Muscle of arm (tissue), 1 donor: ENCODE measurements at regions not wholly inside any gene's neighbourhood (a gene's known extent, or its start where the extent isn't known, plus 50 kb on each side); places are given as distances from the start of the nearest gene placed in this dataset.
A peak's percentile ranks its signal among the peaks of the same experiment; 100 is the strongest.

ENCODE experiments used
- DNase-seq: peaks from one replicate; pipeline ENCODE4 v3.0.0-alpha.2; 2013

DNA sequence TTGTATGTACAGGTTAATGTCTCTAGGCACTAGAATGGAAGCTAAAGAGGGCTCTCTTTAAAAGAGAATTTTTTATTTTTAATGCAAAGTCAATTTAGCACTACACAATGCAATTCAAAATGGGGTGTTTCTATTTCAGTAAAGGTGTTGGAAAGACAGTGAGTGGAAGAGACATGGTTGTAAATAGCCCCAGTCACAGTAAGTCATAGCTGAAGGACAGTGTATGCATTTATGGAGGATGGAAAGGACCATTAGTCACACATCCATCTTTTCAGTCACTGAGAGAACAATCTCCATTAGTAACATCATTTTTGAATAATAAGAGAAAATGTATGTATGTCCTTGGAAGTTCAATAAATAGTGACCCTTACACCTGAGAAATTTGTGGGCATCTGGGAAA lies 148.0 kb downstream of the PDHA2 start:
- DNase-seq, result no peak

DNA sequence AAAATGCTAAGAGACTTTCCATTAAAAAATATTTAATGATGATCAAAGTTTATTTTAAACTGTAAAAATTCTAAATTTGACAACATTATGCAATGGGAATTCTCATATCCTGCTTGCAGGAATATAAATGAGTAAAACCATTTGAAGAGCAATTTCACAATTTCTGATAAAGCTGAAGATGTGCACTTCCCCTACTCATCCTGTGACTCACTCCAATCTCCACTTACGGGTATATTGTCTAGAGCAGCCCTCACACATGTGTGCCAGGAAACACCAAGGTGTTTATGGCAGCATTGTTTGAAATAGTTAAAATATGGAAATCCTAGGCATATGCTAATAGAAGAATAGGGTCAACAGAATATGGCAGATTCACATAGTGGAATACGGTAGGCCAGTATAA lies 158.4 kb downstream of the PDHA2 start:
- no peak for DNase-seq

DNA sequence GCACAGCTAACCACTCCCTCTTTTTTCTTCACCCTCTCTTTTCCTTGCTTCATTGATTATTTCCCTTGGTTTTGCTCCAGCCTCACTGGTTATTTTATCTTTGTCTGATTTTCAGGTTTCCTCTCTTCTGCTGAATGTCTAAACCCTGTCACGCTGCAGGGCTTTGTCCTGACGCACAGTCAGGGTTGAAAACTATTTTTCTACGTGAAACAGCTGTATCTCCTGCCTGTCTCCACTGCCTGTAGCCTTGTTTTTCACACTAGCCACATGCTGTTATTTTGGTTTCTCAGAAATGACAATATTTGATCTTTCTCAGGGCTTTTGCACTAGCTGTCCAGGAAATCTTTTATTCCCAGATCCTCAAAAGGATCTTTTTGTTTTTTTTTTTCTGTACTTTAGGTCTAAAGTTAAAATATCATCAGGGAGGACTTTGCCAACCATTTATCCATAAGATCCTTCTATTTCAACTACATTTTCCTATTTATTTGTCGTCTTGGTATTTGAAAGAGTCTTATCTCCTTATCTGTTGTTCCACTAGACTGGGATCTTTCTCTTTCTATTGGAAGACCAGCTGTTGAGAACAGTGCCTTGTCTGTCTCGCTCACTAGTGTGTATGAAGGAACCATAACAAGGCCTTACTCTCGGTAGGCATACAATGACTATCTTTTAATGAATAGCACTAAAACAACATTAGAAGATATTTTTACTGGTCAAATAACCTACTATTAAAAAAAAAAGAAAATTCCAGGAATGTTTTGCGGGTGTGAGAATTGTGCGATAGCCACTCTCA lies 164.3 kb downstream of the PDHA2 start:
- DNase-seq, result no peak

DNA sequence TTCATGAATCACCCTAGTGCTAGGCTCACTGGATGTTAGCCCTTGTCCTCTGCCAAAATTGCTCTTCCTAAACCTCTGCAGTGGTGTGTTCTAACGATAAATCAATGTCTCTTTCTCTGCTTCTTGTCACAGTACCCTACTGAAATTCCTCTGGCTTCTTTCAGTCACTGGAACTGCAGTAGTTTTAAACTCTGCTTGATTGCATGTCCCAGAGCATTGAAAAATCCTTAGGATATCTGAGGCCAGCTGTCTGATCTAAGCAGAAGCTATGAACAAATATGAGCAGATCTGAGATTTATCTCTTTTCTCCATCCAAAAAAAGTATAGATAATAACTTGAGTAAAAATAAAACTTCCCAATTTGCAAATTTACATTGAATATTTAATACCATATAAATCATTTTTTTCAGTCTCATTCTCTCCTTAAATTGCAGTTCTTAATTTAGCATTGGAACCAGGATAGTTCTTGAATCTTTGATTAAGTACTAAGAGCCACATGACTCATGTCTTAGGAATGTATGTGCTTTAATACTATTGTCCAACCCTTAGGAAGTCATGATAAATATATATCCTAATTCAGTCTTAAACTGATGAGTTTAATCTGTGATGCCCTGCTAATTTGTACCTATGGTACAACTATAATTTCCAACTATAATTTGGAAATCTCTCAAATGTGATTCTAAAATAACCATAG lies 169.7 kb downstream of the PDHA2 start:
- DNase-seq, result no peak

DNA sequence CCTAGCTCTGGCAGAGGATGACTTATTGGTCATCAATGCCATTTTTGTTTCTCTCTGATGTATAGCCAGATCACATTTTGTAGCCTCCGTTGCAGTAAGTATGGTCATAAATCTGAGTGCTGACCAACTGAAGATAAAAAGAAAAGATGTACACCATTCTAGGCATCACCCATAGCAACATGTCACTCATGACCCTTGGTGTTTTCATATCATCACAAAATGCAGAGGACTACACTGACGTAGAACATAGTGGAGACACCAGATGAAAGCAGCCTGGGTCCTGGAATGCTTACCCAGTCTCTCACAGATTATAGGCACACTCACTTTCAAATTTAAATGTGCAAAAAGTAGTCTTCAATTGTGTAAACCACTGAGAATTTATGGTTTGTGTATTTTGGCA lies 172.8 kb downstream of the PDHA2 start:
- DNase-seq, result no peak

DNA sequence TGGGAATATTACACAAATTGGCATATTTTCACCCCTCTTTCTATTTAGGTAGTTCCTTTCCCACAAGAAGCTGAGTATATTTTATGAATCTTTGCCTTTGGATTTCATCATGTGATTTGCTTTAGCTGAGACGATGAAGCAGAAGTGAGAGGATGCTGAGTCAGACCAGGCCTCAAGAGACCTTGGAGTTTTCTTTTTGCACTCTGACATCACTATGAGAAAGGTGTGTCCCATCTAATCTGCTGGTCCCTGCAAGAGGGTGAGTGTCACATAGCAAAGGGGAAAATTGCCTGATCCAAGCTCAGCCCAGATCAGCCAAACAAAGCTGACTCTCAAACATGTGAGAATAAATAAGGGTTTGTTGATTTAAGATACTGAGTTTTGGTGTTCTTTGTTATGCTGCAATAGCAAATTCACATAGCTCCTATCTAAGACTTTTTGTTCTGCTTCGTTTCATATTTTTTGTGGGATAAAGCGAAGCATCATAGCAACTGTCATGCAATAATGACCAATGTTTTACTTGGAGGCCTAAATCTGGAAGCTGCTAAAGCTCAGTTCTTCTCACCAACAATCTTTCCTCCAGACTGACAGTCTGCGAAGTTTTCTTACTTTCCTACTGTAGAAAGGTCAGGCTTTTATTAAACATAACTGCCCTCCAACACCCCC lies 176.9 kb downstream of the PDHA2 start:
- DNase-seq, result no peak

DNA sequence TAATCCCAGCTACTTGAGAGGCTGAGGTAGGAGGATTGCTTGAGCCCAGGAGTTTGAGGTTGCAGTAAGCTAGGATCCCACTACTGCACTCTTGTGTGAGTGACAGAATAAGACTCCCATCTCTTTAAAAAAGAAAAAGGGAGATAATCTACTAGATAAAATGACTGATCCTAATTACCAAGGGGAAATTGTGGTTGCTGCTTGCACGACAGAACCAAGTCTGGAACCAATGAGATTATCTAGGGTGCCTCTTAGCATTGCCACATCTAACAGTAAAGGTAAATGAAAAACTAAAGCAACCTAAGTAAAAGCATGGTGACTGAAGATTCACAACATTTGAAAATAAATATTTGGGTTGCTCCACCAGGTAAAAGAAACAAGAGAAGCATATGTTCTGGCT lies 185.1 kb downstream of the PDHA2 start:
- no peak for DNase-seq

DNA sequence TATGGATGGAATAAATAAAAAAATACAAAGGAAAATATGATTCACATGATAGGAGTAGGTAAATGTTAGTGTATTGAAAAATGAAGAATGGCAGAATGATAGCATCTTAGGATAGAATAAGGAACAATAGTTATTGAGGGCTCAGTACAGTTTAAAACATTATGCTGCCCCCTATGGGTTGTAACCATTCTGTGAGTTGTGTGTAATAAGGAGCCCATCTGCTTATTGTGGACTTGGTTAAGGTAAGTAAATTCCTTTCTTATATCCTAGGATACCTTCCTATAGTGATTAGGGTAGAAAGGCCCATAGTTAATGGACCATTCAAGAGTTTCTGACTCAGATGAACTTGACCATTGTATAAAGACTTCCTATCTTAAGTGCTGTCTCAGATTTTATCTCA lies 195.8 kb downstream of the PDHA2 start:
- DNase-seq, result no peak

DNA sequence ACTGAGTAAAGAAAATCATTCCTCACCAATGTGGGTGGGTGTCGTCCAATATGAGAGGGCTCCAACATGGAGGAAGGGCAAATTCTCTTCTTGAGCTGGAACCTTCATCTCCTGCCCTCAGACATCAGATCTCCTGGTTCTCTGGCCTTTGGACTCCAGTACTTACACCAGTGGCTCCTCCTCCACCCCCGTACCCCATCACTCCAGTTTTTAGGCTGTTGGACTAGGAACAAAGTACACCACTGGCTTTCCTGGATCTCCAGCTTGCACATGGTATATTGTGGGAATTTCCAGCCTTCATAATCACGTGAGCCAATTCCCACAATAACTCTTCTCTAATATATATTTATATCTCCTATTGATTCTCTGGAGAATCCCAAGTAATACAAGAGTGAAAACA lies 196.9 kb downstream of the PDHA2 start:
- no peak for DNase-seq

DNA sequence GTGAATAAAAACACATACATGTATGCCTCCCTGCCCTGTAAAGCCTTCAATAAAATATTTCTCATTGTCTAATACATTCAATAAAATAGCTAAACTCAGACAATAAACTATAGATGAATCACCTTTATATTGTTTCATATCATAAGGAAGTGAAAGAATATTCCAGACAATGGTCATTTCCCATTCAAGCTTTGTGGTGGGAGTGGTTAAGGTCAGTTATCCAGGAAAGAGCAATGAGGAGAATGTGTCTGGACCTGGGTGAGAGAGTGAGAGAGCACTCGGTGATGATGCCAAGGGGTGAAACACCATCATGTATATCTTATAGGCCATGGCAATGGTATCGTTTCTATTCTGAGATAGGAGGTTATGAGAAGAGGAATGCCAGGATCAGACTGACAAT lies 197.8 kb downstream of the PDHA2 start:
- DNase-seq, result no peak

DNA sequence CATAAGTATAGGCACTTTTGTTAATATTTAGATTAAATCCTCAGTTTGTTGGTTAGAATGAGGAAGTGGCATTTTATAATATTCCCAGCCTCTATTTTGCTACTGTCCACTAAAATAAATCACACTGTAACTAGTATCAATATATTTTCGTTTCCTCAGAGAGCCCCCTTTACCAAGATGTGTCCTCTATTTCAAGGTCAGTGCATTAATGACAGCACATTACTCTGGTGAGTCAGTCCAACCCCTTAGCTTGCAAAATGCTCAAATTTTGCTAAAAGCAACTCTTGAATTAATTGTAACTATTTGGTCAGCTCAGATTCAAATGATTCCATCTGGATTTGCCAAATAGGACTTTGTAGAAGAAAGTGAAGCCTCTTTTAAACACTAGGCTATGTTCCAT lies 199.3 kb downstream of the PDHA2 start:
- DNase-seq, result no peak

DNA sequence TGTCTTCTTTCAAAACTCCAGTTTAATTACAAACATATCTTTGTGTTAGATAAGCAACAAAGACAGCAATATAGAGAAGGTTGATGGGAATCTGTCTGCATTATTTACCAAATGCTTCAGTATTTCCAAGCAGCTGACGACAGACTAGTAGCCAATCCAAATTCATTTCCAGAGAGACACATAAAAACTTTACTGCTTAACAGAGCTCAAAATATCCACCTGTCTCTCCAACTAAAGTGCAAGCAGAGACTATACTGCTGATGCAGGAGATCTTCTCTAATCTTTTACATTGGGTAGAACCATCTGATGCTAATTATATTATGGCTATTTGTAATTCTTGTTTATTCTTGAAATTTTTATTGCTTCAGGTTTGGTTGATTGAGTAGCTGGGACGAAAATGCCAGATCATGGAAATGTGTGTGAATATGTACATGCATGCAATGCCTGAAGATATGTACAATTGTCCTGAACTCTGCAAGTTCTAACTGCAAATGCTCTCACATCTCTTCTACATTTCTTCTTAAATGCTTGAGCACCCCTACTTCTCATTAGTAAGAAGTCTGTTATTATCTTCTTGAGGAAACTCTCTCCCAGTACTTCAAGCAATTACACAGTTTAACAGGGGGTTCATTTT lies 200.0 kb downstream of the PDHA2 start:
- no peak for DNase-seq

DNA sequence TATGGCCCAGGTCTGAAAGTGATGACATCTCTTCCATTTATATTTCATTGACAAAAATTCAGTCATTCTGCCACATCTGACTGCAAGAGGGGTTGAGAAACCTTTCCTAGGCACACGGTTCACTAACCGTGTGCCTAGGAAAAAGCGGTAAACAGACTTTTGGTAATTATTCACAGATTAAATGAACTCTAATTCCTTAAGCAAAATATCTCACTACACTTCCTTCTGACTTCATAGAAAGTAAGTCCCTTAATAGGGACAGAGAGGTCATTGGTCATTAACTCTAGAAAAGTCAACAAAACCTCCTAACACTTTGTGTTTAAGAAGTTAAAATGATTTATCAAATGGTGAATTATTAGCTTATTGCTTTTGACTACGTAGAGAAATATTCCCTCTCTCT lies 205.1 kb downstream of the PDHA2 start:
- no peak for DNase-seq

DNA sequence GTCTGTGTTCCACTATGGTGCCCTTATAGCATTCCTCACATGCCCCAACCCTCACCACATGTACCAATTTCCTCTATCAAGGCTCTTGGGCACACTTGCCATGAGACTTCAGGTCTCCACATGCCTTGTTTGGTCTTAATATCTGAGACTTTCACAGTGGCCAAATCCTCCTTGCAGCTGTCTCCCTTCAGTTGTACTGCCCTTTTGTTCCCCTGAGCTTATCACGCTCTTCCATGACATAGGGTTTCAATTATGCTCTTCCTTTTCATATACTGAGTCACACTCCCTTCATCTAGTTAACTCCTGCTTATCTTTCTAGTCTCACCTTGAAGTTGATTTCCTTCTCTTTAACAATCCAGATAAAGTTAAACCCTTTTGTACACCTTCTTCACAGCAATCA lies 212.9 kb downstream of the PDHA2 start:
- DNase-seq, result no peak

DNA sequence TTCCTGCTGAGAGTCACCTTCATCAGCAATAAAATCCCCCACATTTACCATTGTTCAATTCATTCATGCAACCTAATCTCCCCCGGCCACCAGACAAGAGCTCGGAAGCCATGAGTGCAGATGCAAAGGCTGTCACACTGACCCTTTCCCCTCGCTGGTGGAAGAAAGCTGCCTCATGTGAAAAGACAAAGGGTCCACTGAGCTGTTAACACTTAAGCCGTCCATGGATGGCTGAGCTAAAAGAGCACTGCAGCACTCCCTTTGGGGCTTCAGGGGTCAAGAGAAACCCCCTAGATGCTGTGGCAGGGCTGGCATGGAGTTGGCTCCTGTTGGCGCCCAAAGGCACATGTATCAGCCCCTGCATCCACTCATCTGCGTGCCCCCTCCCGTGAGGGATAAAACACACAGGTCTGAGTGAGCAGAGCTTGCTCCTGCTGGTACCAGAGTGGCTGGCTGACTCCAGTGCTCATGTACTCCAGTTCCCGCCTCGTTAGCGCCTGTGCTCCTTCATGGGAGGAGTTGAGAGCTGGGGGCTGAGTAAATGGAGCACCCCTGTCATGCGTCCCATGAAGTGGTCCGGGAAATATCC lies 216.5 kb downstream of the PDHA2 start:
- no peak for DNase-seq

DNA sequence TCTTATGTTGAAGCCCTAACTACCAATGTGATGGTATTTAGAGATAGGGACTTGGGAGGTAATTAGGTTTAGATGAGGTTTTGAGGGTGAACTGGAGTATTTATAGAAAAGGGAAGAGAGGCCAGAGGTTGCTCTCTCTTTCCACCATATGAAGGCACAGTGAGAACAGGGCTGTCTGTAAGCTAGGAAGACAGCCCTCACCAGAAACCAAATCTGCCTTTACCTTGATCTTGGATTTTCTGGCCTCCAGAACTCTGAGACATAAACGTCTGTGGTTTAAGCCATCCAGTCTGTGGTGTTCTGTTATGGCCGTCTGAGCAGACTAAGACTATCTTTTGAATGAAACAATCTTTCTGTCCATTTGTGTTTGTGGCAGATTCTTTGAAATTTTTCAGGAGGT lies 223.7 kb downstream of the PDHA2 start:
- DNase-seq, result no peak

DNA sequence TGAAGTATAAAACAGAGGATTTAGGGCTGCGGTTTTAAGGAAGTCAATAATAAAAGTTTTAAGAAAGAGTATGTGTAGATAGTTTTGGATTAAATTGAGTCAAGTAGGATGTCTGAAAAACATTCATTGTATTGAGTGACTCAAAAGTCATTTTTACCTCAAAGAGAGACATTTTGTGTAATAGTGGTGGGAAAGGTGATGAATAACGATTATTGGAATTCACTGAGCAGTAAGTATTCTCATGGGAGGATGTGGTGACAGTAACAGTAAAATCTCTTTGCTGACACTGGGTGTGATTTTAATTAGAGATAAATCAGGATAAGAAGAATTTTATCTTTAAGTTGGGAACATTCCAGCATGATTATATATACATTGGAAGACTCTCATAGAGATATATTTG lies 233.6 kb downstream of the PDHA2 start:
- DNase-seq, result no peak

DNA sequence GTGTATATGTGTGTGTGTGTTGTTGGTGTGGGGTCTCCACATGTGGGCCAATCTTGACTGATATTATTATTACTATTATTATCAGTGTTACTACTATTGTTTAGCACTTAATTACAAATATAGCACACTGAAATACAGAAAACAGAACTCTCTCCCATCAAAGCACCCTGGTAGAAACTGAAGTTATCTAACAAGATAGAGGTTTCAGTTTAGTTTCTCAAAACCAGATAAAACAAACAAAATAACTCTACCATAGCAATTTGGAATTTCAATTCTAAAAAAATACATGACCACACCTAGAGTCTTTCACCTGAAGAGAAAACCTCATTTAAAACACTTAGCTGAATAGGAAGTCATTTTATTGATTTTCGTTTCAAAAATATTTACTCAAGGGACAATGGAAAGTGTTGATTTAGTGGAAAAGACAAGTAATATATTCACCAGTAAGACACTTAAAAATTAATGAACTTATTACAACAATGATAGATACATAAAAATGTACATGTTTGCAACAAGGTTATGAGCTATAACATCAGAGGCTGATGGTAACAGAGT lies 252.3 kb downstream of the PDHA2 start:
- no peak for DNase-seq

DNA sequence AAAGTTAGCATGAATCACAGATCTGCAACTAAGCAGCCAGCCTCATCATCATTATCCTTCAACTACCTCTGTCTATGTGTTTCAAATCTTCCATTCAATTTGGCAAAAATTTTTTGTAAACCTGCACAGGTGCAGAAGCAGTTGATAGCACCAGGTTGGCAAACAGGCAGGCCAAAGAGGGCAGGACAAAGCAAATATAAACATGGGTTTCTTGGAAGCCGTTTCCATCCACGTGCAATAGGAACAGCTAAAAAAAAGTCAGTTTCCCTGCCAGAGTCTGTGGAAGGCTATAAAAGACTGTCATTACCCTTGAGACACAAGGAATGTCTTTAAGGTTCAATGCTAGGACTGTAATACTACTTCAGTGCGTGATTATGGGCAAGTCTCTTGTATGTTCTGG lies 253.2 kb downstream of the PDHA2 start:
- DNase-seq, result peak; percentile 6

DNA sequence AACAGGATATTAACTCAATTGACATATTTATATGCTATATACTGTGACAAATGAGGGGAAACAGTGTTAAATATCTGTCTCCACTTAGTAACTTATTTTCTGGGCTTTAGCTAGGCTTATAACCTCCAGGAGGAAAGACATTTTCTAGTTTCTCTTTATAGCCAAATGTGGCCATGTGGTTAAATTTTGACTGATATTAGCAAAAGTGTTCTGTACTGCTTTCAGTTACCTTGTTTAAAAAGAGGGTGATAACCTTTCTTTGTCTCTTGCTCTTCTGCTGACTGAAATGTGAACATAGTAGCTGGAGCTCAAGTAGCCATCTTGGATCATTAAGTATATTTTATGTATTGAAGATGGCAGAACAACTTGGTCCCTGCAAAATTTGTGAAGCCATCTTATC lies 253.7 kb downstream of the PDHA2 start:
- DNase-seq, result no peak

DNA sequence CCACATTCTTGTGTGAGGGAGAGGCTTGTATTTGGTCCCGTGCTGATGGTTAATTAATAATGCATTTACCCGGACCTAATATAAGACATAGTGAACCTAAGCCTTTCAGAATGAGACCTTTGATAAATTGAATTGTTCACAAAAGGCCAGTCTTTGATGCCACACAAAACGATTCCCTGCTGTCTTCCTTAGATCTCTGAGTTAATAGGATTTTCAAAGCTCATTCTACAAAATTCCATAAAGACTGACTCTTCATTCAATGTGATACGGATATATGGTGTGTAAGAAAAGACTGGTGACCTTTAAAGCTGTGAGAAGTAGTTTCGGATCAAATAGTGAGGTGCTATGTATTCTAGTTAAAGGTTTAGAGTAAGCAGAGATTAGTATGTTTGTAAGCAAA lies 254.3 kb downstream of the PDHA2 start:
- DNase-seq, result no peak

DNA sequence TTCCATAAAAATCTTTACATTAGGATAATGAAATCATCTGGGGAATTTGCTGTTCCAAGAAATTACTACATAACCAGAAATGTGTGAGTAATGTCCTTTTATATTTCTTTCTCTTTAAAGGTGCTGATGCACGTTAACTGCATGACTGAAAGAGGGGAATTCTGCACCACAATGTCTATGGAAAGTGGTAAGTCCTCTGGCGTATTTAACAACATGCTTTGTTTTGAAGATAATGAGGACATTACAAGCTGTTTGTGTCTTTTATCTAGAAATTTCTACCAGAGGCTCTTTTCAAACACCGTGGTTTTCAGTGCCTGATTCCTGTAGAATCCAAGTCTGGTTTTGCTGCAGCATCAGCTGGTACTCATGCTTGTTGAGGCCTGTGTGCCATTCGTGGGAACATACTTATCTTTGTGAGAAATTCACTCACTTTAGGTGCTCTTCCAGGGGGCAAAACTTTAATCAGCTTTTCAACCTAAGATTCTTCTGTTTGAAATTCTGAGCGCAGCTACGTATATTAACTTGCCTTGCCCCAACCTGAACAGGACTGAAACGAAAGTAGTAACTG lies 257.2 kb downstream of the PDHA2 start:
- DNase-seq, result no peak
